ENCODE measurements at regions not wholly inside any gene's neighbourhood (a gene's known extent, or its start where the extent isn't known, plus 50 kb on each side); places are given as distances from the start of the nearest gene placed in this dataset.
A peak's percentile ranks its signal among the peaks of the same experiment; 100 is the strongest.

DNA sequence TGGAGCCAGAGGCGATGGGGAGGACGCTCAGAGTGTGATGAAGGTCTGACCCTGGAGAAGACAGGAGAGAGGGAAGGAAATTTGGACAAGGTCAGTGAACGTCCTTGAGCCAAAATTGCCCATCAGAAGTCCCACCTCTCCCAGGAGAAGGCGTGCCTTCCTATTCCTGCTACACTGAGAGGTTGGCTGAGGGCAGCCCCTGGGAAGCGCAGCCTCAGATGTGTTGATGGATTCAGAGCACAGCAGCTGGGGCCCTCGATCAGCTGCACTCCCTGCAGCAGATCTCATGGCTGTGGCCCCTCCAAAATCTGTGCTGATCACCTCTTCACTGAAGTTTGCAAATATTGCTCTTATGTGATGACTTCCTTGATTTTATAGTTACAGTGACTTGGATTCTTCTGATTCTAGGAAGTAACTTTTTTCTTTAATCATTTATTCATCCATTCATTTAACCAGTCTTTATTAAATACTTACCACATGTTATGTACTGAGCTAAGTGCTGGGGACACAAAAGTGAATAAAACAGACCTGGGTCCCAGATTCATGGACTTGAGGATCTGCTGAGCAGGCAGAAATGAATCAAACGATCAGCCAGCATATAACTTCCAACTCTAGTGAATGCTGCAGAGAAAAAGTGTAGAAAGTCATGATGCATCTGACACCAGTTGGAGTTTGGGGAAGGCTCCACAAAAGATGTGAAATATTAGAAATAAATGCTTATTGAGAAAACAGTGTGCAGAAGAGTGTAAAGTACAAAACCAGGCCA is 69.6 kb upstream of the ARMC2 start:
- DNase-seq (ENCODE audit: low read depth in 2 of 2), result no peak

- no peak for DNase-seq (ENCODE audit: low read depth in 2 of 2)
These were observed 68.5 kb upstream of the ARMC2 start for GRCh38 chr6:108779536-108780275.

GRCh38 chr6:108780784-108781183 is 67.4 kb upstream of the ARMC2 start:
- no peak for DNase-seq (ENCODE audit: low read depth in 2 of 2)

GRCh38 chr6:108781419-108782100 is 66.7 kb upstream of the ARMC2 start:
- no peak for DNase-seq (ENCODE audit: low read depth in 2 of 2)

DNA sequence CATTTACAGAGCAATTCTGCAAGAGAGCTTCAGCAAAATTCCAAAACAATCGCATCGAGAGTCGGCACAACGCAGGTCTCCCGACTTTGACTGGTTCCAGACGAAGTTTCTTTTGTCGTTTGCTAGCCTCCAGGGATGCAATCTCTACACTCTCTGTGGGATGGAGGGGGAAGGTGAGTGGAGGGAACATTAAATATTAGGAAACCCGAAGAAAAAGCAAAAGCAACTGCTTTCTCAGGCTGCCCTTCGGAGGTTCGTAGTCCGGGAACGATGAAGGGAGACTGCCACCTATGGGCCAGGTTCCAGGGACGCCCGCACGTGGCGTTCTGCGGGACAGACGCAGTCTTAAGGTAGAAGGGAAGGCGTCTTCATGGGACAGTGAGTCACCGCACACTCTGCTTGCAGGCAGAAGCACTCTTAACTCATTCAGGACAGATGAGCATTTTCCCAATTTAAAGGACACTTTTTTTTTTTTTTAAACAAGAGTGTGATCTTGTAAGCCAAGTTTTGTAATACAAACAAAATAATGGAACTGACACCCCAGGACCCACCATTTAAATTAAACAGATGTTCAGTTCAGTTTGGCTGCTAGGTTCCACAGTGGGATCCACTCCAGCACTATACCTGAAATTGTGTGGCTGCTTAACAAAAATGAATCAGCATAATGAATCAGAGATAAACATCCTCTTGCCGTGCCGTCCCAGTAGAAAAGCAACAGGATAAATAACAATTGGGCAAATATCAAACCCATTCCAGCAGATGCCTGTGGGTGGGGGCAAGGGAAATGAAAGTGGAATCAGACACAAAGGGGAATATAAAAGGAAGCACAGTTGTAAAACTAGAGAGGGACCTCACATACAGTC is 65.8 kb upstream of the ARMC2 start:
- peak; percentile 64 to 66 for DNase-seq (ENCODE audit: low read depth in 2 of 2)

DNA sequence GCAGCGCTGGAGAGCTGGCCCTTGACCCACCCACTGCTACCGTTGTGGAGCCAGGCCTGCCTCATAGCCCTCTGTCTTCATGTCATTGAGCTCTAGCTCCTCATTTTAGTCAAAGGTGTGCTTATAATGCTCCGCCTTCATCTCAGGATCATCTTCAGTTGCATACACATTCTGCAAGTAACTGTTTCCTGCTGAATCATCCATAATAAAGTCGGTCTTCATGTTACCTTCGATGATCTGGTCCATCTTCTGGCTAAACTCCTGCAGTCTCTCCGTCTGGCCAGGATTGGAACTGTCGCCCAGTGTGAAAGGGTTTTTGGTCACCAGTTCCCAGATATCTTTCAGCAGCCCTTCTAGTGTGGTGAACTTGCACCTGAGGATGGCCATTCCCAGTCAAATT is 62.6 kb upstream of the ARMC2 start:
- no peak for DNase-seq (ENCODE audit: low read depth in 2 of 2)

- no peak for DNase-seq (ENCODE audit: low read depth in 2 of 2)
These were observed 59.8 kb upstream of the ARMC2 start for GRCh38 chr6:108788416-108788815.

GRCh38 chr6:108789475-108789874 is 58.7 kb upstream of the ARMC2 start:
- DNase-seq (ENCODE audit: low read depth in 2 of 2), result no peak

DNA sequence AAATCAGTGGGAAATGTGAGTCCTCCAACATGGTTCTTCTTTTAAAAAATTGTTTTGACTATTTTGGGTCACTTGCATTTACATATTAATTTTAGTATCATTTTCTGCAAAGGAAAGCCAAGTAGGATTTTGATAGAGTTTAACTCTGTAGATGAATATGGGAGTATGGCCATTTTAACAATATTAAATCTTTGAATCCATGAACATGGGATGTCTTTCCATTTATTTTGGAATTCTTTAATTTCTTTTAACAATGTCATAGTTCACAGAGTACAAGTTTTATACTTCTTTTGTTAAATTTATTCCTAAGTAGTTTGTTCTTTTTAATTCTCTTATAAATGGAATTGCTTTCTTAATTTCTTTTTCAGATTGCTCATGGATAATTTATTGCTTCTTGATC is 56.5 kb upstream of the ARMC2 start:
- DNase-seq (ENCODE audit: low read depth in 2 of 2), result no peak

DNA sequence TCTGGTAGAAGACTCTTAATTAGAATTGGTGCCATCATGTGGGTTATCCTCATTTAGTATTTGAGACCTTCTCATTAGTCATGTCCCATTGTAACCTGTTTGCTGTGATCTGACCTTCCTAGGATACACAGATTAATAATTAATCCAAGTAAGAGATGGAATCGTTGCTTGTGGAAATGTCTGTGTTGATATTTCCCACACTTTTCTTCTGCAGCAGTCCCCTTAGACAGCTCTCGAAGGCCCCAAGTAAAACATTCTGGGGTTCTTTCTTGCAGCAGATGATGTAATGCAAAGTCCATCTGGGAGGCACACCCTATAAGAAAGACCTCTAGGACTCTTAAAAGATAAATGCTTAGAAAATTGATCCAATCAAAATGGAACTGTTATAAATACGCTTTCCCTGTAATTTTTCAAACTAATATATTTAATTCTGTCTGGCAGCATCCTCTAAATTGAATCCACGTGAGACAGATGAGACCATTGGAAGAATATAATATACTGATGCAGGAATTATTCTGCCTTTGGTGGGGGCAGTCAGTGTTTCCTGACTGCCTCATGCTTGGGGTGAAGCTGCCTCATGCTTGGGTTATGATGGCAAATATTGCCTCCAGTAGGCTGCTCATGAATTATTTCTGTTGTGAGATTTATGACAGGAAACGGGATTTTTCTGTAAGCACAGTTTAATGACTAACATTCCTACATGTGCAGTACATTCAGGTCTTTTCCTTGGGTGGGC is 54.5 kb upstream of the ARMC2 start:
- no peak for DNase-seq (ENCODE audit: low read depth in 2 of 2)

DNA sequence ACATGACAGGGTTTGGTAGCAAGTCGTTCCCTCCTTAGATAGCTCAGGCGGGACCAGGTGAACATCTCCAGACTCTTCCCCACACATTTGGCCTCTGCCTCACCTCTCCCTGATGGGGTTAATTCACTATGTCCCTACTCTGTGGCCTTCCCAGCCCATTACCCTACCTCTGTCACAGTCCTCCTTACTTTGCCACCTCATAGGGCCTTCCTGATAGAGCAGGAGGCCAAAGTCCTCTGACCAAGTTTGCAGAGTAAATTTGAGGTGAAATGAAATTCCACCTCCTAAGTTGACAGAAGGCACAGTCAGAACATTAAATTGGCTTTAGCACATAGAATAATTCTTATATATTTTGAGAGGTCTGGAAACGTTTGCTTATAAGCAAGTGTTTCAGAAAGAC is 53.1 kb upstream of the ARMC2 start:
- no peak for DNase-seq (ENCODE audit: low read depth in 2 of 2)

DNA sequence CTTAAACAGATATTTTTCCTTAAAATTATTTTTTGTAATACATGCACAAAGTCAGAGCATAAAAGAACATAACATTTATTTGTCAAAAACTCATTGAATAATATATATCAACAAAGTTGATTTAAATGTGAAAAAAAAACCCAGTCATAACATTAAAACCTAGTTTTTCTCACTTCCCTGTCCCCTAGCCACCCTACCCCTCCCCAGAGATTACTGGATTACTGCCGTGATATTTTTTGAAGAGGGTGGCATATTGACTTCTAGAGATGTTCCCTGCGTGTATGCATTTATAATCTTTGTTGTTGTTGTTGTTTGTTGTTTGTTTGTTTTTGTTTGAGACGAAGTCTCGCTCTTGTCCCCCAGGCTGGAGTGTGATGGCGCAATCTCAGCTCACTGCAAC is 52.4 kb upstream of the ARMC2 start:
- no peak for DNase-seq (ENCODE audit: low read depth in 2 of 2)

GRCh38 chr6:108796875-108797274 is 51.3 kb upstream of the ARMC2 start:
- no peak for DNase-seq (ENCODE audit: low read depth in 2 of 2)

- no peak for DNase-seq (ENCODE audit: low read depth in 2 of 2)
These were observed 50.1 kb upstream of the ARMC2 start for GRCh38 chr6:108797951-108798669.
